Epithelial cell of esophagus (primary cell): ENCODE measurements at regions not wholly inside any gene's neighbourhood (a gene's known extent, or its start where the extent isn't known, plus 50 kb on each side); places are given as distances from the start of the nearest gene placed in this dataset.

Experiments
- DNase-seq: peaks from one replicate; pipeline ENCODE4 v3.0.0; 2010; ENCODE audit warnings: low read depth
- H3K4me3 ChIP-seq: 2 replicates; pipeline ENCODE4 v1.5.1; 2011; ENCODE audit warnings: mild to moderate bottlenecking, low read length, control low read depth
- CTCF ChIP-seq: IDR thresholded peaks from 2 replicates; pipeline ENCODE4 v1.5.1; 2011; ENCODE audit warnings: low read depth, mild to moderate bottlenecking, low read length, control low read depth, inconsistent platforms; ENCODE audit not compliant: insufficient read depth; ENCODE audit errors: missing control alignments

GRCh38 chrX:17206584-17206983, 168.4 kb upstream of the NHS start:
- TF ChIP-seq CTCF, result no peak
- no peak overlapping the region for H3K4me3 ChIP-seq
- no peak for DNase-seq

- no peak for TF ChIP-seq CTCF
- DNase-seq, result no peak
- H3K4me3 ChIP-seq, result no peak overlapping the region
Observed at GRCh38 chrX:17214962-17215361, 160.0 kb upstream of the NHS start.

GRCh38 chrX:17226736-17227135, 148.3 kb upstream of the NHS start:
- DNase-seq, result no peak
- TF ChIP-seq CTCF, result no peak
- no peak overlapping the region for H3K4me3 ChIP-seq

GRCh38 chrX:17237146-17237545, 137.9 kb upstream of the NHS start:
- DNase-seq, result no peak
- no peak overlapping the region for H3K4me3 ChIP-seq
- no peak for TF ChIP-seq CTCF

- peak; percentile 51 for DNase-seq
- peak; percentile 69 for TF ChIP-seq CTCF
- H3K4me3 ChIP-seq, result no peak overlapping the region
Observed at GRCh38 chrX:17242470-17242869, 132.5 kb upstream of the NHS start.

- no peak for TF ChIP-seq CTCF
- peak; percentile 0 for DNase-seq
- H3K4me3 ChIP-seq, result no peak overlapping the region
Observed at GRCh38 chrX:17247144-17247543, 127.9 kb upstream of the NHS start.

- H3K4me3 ChIP-seq, result no peak overlapping the region
- TF ChIP-seq CTCF, result no peak
- DNase-seq, result no peak
Observed at GRCh38 chrX:17262123-17262522, 112.9 kb upstream of the NHS start.
